HG03432 (cell line): ENCODE measurements at regions not wholly inside any gene's neighbourhood (a gene's known extent, or its start where the extent isn't known, plus 50 kb on each side); places are given as distances from the start of the nearest gene placed in this dataset.

Experiments
- ATAC-seq: cut with Tn5 transposase; IDR thresholded peaks from one replicate; pipeline ENCODE4 v1.9.1; 2021; ENCODE audit warnings: mild to moderate bottlenecking, moderate library complexity; ENCODE audit not compliant: unreplicated experiment

DNA sequence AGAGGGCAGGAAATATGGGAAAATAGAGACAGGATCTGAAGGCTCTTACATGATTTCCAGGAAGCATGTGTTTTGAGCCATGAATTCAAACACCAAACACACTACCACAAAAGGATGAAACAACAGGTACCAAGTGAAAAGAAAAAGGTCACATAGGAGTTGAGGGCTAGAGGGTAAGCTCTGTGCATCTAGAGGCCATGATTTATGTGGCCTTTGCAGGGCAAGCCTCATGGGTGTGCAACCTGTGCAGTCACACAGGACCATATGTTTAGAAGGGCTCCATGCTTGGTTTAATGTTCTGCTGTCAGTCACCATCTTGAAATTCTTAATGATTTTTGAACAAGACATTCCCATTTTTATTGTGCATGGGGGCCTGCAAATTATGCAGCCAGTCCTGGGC is 134.5 kb upstream of the CCDC68 start:
- ATAC-seq: no peak

DNA sequence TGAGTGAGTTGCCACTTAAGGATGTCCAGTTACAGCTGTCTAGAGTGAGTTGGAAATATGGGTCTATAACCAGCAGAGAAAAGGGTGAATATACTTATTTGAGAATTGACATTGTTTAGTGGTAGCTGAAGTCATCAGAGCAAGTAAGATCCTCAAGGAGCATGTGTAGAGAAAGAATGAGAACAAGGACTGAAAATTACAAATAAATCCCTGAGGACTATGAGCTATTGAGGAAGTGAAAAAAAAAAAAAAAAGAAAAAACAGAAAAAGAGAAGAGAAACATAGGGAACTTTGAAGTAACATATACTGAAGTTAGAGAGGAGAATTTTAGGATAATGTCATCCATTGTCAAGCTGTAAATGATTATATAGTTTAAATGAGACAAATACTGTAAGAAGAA is 134.0 kb upstream of the CCDC68 start:
- no peak for ATAC-seq

DNA sequence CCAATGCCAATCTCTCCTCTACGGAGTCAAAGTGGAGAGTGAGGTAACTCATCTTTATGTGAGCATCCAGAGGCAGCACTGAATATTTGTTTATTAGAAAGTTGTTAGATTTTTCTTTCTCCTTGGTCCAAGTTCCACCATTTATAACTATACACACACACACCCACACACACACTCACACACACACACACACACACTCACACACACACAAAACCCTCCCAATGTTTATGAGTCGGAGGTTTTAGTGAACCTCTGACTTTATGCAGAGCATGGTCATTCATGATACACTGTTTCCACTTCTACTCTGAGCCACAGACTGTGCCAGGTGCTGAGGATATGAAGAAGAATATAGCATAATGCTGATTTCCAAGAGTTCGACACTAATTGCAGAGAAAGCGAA is 132.9 kb upstream of the CCDC68 start:
- no peak for ATAC-seq

DNA sequence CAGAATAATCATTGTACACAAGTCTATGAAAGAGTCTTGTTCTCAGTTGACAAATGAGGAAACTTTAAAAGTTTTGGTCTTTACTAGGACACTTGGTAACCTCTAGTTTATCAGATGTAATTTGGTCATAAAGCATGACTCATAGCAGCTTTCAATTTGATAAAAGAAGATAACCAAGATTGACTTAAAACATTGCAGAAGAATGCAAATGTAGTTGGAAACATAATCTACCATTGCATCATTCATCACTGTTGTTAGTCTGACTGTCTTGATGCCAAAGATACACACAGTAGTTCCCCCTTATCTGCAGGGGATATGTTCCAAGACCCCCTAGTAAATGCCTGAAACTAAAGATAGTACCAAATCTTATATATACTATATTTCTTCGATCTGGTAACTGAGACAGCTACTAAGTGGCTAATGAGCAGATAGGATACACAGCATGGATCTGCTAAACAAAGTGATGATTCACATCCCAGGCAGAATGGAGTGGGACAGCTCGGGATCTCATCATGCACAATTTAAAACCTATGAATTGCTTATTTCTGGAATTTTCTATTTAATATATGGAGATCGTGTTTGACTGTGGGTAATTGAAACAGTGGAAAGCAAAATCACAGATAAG is 131.4 kb upstream of the CCDC68 start:
- no peak for ATAC-seq

DNA sequence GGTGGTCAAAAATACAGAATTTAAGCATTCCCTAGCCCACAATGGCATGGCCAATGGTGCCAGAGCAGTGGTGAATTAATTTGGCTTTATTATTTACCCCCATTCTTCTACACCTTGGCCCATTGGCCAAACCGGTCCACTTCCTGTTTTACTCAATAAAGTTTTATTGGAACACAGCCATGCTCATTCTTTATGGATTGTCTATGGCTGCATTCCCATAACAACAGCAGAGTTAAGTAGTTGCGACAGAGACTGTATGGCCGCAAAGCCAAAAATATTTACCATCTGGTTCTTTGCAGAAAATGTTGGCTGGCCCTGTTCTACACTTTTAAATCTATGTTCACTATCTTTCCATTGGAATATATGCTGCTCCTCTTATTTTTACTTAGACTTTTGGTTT is 130.3 kb upstream of the CCDC68 start:
- ATAC-seq: no peak

DNA sequence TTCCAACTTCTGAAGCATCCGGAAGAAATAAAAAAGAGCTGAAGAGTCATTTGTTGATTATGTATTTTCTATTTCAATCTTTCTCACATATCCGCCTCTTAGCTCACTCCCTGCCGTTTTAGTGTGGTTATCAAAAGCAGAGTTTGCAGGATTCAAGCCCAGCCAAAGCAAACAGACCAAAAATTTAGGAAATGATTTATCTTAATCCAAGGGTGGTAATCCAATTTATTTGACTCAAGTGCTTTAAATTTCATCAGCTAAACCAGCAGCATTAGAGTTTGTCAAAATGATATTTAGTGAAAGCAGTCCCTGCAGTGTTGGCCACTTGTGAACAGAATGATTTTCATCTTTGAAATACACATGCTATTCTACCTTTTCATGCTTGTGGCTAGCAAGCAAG is 129.3 kb upstream of the CCDC68 start:
- no peak for ATAC-seq

DNA sequence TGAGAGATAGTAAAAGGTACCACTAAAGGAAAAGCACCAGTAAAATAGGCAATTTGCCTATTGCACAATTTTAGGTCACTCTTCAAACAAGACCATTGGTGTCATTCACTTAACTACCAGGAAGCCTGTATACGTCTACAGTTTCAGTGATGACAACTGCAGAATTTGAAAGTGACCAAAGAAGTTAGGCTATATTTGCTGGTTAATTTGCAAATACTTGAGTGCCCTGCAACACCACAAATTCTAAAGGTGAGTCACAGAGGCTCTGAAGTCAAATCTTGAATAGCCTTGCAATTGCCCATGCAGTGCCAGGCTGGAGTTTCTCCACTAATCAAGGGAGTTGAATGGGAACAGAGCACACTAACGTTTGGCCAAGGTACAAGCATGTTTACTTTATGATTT is 128.7 kb upstream of the CCDC68 start:
- ATAC-seq: peak; percentile 53

DNA sequence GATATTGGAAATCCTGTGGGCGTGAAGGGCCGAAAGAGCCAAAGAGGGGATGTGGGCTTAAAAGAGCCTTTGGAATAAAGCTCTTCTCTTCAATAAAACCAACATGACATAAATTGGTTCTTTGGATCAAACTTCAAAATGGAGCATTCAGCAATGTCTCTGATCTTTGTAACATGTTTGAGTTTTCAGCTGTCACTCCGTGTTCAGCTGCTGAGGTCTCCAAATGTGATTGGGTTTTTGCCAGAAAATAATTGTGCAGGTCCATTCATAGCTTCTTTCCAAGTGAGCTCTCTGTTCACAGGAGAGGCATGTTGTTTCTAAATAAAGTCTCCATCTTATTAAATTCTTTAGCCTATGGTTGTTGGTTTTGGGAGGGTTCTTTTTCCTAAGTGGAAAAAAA is 127.6 kb upstream of the CCDC68 start:
- ATAC-seq: no peak

DNA sequence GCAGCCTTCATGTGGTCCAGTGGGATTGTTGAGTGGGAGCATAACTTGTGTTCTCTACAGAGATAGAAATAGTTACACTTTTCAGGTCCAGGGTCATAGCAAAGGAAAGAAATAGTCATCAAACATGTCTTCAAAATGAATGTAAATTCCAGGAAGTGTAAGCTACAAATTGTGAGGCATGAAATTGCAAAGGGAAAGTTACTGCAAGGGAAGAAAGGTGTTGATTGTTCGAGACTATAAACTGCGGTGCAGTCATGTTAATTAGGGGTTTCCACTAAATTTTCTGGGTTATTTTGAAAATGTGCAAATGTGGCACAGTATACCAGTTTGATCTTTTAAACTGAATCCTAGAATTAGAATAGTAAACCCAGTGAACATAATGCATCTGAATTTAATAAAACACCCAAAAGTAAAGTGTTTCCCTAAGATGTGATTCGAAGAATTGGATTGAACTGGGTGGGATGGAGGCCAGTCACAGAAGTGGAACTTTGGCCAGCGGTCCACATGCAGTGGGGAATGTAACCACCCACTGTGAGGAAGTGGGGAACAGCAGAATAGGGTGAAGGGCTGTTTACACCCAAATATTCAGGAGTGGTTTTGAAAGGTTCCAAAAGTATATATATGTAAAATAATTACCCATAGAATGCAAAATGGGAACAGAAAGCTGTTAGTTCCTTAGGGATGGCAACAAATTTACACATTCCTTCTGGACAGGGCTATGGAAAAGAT is 126.5 kb upstream of the CCDC68 start:
- no peak for ATAC-seq

DNA sequence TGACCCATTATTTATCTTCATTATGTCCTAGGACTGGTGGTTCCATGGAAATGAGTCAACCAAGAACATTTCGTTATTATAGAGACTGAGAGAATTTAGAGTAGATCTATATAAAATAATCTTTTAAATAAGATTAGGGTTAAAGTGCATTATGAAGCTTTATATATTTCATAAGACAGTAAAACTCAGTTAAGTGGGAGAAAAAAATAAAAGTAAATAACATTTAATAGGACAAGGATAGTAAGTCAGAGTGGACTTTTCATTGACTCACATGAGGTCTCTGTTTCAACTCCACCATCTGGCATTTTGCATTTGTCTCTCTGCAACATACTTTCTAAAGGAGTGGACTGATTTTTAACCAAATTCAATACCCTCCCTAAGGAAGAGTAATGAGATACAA is 125.3 kb upstream of the CCDC68 start:
- ATAC-seq: no peak

DNA sequence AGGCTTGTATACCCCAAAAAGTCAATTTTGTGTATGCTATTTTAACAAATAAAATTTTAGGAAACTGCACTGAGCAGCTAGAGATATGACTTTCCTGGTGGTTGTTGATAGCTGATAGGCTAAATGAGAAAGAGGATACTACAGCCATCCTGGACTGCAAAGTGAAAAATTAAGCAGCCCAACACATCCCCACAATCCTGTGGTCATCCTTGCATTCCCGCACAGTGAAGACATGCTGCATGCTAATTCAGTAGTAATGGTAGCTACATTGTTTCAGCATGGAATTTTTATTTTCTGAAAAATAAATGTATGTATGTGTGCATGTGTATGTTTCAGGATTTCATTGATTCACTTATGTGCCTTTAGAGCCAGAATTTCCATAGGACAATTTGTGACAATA is 124.2 kb upstream of the CCDC68 start:
- ATAC-seq: no peak

DNA sequence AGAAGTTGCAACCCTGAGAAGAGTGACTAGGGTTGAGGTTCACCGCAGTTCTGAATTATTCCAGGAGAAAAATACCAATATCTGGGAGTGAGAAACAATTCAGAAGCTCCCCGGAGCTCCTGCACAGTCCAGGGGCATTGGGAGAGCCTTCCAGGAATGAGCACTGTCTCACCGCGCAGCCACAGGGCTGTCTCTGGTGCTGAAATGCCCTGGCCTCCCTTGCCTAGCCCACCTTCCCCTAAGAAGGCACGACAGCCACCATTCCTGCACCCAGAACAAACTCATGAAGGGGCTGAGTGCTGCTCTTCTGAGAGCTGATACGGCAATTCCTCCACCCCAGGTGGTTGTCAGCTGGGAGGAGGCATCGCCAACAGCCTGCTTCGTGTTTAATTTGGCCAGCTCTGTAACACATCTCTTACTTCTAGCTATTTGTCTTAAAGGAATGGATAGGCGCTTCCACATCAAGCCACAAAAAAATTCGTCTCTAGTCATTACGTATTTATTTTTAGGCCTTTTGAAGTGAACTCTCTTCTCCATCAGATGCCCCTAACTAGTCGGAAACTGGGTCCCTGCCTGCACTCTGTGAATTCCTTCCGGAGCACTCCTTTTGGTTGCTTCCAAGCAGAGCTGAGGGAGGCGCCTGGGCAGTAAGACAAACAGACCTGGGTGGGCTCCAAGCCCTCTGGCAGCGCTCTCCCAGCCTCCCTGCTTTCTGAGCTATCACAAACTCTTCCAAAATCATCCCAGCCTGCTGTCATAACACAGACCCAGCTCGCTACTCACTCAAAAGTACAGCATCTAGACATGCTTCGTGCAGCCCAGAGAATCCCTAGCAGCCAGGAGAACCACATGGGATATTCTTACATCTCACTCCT is 120.5 kb upstream of the CCDC68 start:
- no peak for ATAC-seq

DNA sequence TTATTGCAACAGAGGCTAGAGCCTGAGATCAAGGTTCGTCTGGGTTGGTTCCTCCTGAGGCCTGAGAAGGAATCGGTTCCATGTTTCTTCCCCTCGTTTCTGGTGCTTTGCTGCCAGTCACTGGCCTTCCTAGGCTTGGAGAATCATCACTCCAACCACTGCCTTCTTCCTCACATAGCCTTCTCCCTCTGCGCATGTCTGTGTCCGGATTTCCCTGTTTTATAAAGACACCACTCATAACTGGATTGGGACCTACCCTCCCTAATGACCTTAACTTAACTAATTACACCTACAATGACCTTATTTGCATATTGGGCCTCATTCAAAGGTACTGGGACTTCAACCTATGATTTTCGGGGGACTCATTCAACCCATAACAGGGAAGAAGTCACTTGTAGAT is 119.8 kb upstream of the CCDC68 start:
- ATAC-seq: no peak

DNA sequence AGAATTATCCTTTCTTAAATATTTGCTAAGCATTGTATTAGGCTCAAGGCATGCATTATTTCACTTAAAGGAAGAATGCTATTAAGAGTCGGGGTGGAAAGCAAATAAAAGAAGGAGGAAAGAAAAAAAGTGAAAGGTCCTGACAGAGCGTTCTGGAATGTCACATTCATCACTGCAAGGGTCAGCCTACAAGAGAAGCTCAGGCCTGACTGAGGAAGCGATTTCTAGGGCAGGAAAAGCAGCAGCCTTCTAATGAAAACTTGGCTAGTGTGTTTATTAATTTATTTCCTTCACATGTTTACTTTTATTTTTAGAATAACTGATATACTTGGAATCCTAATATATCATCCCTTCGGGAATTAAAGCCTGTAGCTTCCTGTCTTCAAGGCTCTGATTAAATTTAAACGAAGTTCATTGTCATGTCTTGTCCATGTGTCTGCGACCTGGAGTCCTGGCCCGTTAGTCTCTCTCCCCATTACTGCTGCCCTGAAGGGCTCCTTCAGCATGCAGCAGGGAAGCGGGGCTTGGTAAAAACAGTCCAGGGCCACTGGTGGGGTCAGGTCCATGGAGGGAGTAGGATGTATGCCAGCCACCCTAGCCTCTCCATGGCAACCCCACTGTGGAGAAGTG is 119.2 kb upstream of the CCDC68 start:
- no peak for ATAC-seq

DNA sequence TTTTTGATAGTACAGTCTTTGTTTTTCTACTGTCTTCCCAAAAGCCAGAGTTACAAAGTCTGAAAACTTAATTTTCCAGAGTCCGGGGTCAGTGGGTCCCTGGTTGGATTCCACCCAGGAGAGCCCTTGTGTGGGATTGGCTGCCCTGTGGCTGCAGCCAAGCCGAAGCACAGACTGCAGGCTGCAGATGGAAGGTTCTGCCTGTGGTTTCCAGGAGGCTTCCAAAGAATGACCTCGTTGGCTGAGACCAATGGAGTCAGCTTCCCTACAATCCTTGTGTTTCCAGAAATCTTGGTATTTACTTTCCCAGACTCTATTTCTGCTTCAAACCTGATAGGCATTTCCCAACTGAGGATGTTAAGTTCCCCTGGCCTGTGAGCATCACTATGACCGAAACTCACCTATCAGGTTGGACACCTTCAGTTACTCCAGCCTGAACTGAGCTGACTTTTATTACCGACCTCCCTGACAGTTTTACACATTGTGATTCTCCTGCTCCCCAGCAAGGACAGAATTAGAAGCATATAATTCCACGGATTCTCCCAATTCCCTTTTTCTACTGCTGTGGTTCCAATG is 117.5 kb upstream of the CCDC68 start:
- no peak for ATAC-seq

DNA sequence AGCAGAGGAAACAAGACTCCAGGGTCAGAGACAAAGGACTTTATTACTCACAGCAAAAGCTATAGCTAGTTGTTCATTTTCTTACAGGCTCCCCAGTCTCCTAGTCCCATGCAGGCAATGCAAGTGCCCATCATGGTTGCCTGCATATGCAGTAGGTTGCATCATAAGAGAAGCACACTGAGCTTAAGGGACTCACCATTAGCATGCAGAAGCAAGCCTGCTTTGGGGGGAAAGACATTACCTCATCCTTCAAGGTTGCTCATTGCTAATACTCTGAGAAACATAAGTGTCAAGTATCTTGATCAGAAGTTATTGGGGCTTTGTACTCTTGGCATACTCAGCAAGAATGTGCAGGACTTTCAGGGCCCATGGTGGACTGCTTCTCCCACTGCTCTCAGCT is 114.6 kb upstream of the CCDC68 start:
- ATAC-seq: no peak

DNA sequence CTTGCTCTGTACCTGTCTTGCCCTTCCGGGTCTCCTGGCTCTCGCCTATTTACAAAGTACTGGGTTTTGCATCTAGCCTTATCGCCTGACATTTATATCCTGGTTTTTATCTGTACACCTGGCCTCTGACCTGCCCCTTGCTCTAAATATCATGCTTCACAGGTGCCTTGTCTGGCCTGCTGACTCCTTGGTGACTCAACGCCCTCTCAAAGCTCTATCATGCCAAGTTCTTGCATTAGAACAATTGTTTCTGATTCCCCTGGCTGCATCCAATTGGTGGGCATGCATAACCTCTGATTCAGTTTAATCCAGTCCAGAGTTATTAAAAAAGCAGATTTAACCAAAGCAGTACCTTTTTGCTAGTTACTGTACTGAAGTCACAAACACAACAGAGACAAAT is 113.9 kb upstream of the CCDC68 start:
- ATAC-seq: no peak

DNA sequence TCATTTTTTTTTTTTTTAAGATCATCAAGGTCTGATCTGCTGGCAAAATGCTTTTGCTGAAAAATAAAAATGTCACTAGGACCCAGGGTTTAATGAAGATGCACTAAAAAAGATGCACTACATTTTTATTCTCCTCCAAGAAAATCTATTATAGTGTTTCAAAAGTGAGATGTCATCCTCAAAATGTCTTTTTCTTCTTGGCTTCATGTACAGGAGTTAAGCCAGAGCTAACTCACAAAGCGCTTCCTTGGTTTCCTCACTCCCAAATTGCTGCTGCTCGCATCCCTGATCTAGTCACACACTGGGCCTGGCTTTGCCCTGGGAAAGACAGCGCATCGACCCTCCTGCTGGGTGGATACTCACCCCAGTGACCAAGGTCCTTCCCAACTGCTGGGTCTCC is 113.4 kb upstream of the CCDC68 start:
- no peak for ATAC-seq

DNA sequence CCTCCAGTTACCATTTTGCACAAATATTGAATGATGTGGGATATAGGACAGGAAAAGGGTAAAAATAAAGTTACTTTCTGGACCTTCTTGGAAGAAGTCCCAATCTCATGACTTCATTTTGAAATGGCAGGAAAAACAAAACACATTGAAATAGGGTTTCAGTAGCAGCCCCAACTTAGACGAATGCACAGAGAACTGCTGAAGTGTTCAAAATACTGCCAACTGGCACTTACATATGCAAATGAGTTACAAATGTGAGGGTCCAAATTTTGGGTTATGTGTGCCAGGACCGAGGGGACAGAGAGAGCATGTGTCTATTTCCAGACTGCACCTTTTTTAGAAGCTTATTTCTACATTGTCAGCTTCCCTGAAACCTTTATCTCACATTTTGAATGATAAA is 112.9 kb upstream of the CCDC68 start:
- no peak for ATAC-seq

DNA sequence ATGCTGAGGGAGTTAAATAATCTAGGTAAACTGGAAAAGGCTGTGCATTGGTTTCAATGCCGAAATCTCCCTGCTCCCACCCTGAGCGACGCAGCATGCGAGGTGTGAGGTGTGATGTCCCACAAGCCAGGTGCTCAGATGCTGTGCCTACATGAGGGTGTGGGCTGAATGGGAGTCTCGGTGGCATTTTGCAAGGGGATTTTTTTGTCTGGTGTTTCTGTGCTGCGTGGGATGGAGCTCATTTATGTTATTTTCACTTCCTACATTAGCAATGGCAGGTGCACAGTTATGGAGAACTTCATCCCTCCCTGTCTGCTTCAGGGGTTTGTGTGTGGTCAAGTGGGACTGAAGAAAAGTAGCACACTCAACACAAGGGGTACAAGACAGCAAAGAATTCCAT is 110.2 kb upstream of the CCDC68 start:
- peak; percentile 82 for ATAC-seq

DNA sequence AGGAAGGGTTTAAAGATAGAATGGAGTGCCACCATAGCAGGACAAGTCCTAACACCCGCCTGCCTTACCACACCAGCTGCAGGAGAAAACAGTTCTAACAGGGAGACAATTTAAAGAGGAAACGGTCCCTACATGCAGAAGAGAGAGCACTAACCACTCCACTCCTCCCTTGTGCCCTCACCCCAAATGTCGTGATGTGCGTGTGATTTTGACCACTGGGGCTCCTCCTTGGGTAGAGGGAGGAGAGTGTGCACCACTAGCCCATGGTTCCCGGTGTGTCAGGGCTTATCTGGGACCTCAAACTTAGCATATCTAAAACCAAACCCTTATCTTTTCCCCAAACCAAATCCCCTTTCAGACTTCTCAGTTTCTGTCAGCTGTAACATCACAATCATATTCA is 105.5 kb upstream of the CCDC68 start:
- peak; percentile 71 for ATAC-seq
